ENCODE measurements at regions not wholly inside any gene's neighbourhood (a gene's known extent, or its start where the extent isn't known, plus 50 kb on each side); places are given as distances from the start of the nearest gene placed in this dataset.

DNA sequence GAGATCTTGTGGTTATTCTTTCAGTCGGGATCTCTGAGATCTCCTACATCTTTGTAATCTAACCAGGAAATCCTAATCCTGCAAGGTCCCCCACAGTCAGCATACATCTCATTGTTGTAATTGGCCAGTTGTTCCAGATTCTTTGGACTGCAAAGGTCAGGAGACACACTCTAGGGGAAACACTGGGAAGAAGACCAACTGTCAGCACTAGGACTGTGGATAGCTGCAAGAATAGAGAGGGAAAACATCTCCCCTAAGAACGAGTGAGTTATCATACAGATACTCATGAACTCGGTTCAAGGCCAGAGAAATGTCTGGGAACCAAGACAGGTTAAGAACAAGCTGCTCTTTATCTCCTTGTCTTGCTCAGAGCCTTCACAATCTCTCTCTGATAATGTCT is 217.9 kb upstream of the TMPO start:
- no peak for TF ChIP-seq CTCF (IDR thresholded peaks at IDR 0.05; ENCODE audit: low read length)
- no peak for TF ChIP-seq EZH2 (IDR thresholded peaks at IDR 0.05; ENCODE audit: borderline replicate concordance, low read length)
